IMR-90 (cell line): ENCODE measurements at regions not wholly inside any gene's neighbourhood (a gene's known extent, or its start where the extent isn't known, plus 50 kb on each side); places are given as distances from the start of the nearest gene placed in this dataset.

Experiments used
- BHLHE40 ChIP-seq: fragments of 150-350 bp; IDR thresholded peaks from 2 replicates; pipeline ENCODE4 v1.6.1; 2016; ENCODE audit warnings: mild to moderate bottlenecking, low read depth, low read length
- CEBPB ChIP-seq: IDR thresholded peaks from 2 replicates; pipeline ENCODE4 v1.6.1; 2012; ENCODE audit warnings: low read depth, low read length, improper control_type of control experiment
- CHD1 ChIP-seq: IDR thresholded peaks from 2 replicates; pipeline ENCODE4 v1.6.1; 2012; ENCODE audit warnings: low read depth, low read length, improper control_type of control experiment
- FOS ChIP-seq: fragments of 150-350 bp; IDR thresholded peaks from 2 replicates; pipeline ENCODE4 v1.6.1; 2016; ENCODE audit warnings: low read depth, low read length
- MAFK ChIP-seq: IDR thresholded peaks from 2 replicates; pipeline ENCODE4 v1.6.1; 2012; ENCODE audit warnings: low read depth, low read length, improper control_type of control experiment
- MXI1 ChIP-seq: IDR thresholded peaks from 2 replicates; pipeline ENCODE4 v1.6.1; 2012; ENCODE audit warnings: low read depth, mild to moderate bottlenecking, low read length, moderate library complexity, borderline replicate concordance
- NFE2L2 ChIP-seq: fragments of 150-350 bp; IDR thresholded peaks from 2 replicates; pipeline ENCODE4 v1.6.1; 2016; ENCODE audit warnings: low read depth, mild to moderate bottlenecking, low read length
- POLR2A ChIP-seq: IDR thresholded peaks from 2 replicates; pipeline ENCODE4 v1.6.1; 2012; ENCODE audit warnings: mild to moderate bottlenecking, low read depth, low read length
- RAD21 ChIP-seq: IDR thresholded peaks from 2 replicates; pipeline ENCODE4 v1.6.1; 2012; ENCODE audit warnings: low read length, improper control_type of control experiment
- RCOR1 ChIP-seq: IDR thresholded peaks from 2 replicates; pipeline ENCODE4 v1.6.1; 2012; ENCODE audit warnings: mild to moderate bottlenecking, low read length, improper control_type of control experiment; ENCODE audit not compliant: insufficient replicate concordance
- RFX5 ChIP-seq: IDR thresholded peaks from 2 replicates; pipeline ENCODE4 v1.8.0; 2012; ENCODE audit warnings: low read depth, mild to moderate bottlenecking, low read length, moderate library complexity
- SMC3 ChIP-seq: fragments of 150-350 bp; IDR thresholded peaks from 2 replicates; pipeline ENCODE4 v1.6.1; 2016; ENCODE audit warnings: low read depth, mild to moderate bottlenecking, antibody characterized with exemption, low read length, moderate library complexity
- USF2 ChIP-seq: fragments of 150-350 bp; IDR thresholded peaks from 2 replicates; pipeline ENCODE4 v1.6.1; 2017; ENCODE audit warnings: mild to moderate bottlenecking, antibody characterized with exemption, low read length, low read depth
- TF ChIP-seq, protein P1 (sequence below): conservative IDR thresholded peaks from 2 replicates; pipeline ENCODE4 v1.5.1; 2012; ENCODE audit warnings: mild to moderate bottlenecking, low read depth, low read length, improper control_type of control experiment

DNA sequence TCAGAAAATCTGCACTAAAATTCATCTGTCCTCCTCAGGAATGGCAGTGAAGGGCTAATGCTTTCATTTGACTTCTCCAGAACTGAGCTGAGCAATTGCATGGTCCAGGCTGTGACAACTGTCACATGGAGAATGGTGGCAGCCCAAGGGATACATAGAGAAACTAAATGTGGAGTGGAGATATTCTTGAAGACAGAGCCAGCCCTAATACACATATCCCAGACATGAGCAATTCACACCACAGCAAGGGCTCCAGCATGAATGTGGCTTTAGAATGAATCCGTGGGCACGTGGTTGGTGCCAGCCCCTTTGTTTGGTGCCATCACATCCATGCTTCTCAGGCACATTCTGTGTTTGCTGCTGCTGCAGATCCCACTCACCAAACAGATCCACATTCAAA, 121.6 kb upstream of the MXRA5 start:
- TF ChIP-seq POLR2A (no peak), RFX5 (no peak), RCOR1 (no peak), CEBPB (no peak), SMC3 (no peak), FOS (no peak), RAD21 (no peak), MAFK (no peak), BHLHE40 (no peak), MXI1 (no peak), CHD1 (no peak), USF2 (no peak), NFE2L2 (no peak)
- TF ChIP-seq, protein P1, sequence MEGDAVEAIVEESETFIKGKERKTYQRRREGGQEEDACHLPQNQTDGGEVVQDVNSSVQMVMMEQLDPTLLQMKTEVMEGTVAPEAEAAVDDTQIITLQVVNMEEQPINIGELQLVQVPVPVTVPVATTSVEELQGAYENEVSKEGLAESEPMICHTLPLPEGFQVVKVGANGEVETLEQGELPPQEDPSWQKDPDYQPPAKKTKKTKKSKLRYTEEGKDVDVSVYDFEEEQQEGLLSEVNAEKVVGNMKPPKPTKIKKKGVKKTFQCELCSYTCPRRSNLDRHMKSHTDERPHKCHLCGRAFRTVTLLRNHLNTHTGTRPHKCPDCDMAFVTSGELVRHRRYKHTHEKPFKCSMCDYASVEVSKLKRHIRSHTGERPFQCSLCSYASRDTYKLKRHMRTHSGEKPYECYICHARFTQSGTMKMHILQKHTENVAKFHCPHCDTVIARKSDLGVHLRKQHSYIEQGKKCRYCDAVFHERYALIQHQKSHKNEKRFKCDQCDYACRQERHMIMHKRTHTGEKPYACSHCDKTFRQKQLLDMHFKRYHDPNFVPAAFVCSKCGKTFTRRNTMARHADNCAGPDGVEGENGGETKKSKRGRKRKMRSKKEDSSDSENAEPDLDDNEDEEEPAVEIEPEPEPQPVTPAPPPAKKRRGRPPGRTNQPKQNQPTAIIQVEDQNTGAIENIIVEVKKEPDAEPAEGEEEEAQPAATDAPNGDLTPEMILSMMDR = no peak
